ENCODE measurements at regions not wholly inside any gene's neighbourhood (a gene's known extent, or its start where the extent isn't known, plus 50 kb on each side); places are given as distances from the start of the nearest gene placed in this dataset.

- H3K9me3 ChIP-seq (ENCODE audit: control insufficient read depth, insufficient read depth, low read length) = peaks cover 3% of the 10 kb centered on the region
- ChIA-PET CTCF (no interaction called here), POLR2A (no interaction called here)
- H3K27me3 ChIP-seq (ENCODE audit: control insufficient read depth, insufficient read depth, low read length) = peaks cover 2% of the 10 kb centered on the region
- no peak overlapping the region for H3K4me3 ChIP-seq (ENCODE audit: low read depth, low read length)
- no peak for TF ChIP-seq CTCF (IDR thresholded peaks at IDR 0.05; ENCODE audit: low read depth, low read length)
- no peak overlapping the region for H3K27ac ChIP-seq (ENCODE audit: low read depth, low read length)
- no peak for DNase-seq (ENCODE audit: low read depth, low spot score)
Measured at GRCh38 chr10:123269675-123270074, 115.5 kb downstream of the BUB3 start.

- H3K27me3 ChIP-seq (ENCODE audit: control insufficient read depth, insufficient read depth, low read length) = peaks cover 3% of the 10 kb centered on the region
- CTCF ChIA-PET = no interaction called here
- no peak overlapping the region for H3K27ac ChIP-seq (ENCODE audit: low read depth, low read length)
- DNase-seq (ENCODE audit: low read depth, low spot score) = no peak
- no peak for TF ChIP-seq CTCF (IDR thresholded peaks at IDR 0.05; ENCODE audit: low read depth, low read length)
- POLR2A ChIA-PET = no interaction called here
- peaks cover 3% of the 10 kb centered on the region for H3K9me3 ChIP-seq (ENCODE audit: control insufficient read depth, insufficient read depth, low read length)
- no peak overlapping the region for H3K4me3 ChIP-seq (ENCODE audit: low read depth, low read length)
Measured at GRCh38 chr10:123270221-123270620, 116.0 kb downstream of the BUB3 start.

- Histone ChIP-seq H3K4me3 (ENCODE audit: low read depth, low read length) (no peak overlapping the region), H3K27ac (ENCODE audit: low read depth, low read length) (no peak overlapping the region), H3K27me3 (ENCODE audit: control insufficient read depth, insufficient read depth, low read length) (peaks cover 3% of the 10 kb centered on the region), H3K9me3 (ENCODE audit: control insufficient read depth, insufficient read depth, low read length) (peaks cover 3% of the 10 kb centered on the region)
- no peak for TF ChIP-seq CTCF (IDR thresholded peaks at IDR 0.05; ENCODE audit: low read depth, low read length)
- DNase-seq (ENCODE audit: low read depth, low spot score) = no peak
- ChIA-PET CTCF (no interaction called here), POLR2A (no interaction called here)
Measured at GRCh38 chr10:123270806-123271205, 116.6 kb downstream of the BUB3 start.

- TF ChIP-seq CTCF (IDR thresholded peaks at IDR 0.05; ENCODE audit: low read depth, low read length) = no peak; the same call in 1 of the 2 replicates
- Histone ChIP-seq H3K27ac (ENCODE audit: low read depth, low read length) (no peak overlapping the region), H3K27me3 (ENCODE audit: control insufficient read depth, insufficient read depth, low read length) (peaks cover 3% of the 10 kb centered on the region), H3K4me3 (ENCODE audit: low read depth, low read length) (no peak overlapping the region), H3K9me3 (ENCODE audit: control insufficient read depth, insufficient read depth, low read length) (peaks cover 7% of the 10 kb centered on the region)
- ChIA-PET CTCF (no interaction called here), POLR2A (no interaction called here)
- no peak for DNase-seq (ENCODE audit: low read depth, low spot score)
Measured at GRCh38 chr10:123272171-123272570, 118.0 kb downstream of the BUB3 start.

GRCh38 chr10:123274306-123275135 is 120.3 kb downstream of the BUB3 start:
- POLR2A ChIA-PET = no interaction called here
- CTCF ChIA-PET = interaction anchor here (0.6 kb wide), 1 partner anchor 253 kb away, joined by 3 read pairs; no protein-coding TSS in a partner anchor
- peaks cover 4% of the 10 kb centered on the region; the same call in 1 of the 2 replicates for H3K9me3 ChIP-seq (ENCODE audit: control insufficient read depth, insufficient read depth, low read length)
- TF ChIP-seq CTCF (IDR thresholded peaks at IDR 0.05; ENCODE audit: low read depth, low read length) = no peak
- H3K27ac ChIP-seq (ENCODE audit: low read depth, low read length) = no peak overlapping the region
- H3K4me3 ChIP-seq (ENCODE audit: low read depth, low read length) = no peak overlapping the region
- DNase-seq (ENCODE audit: low read depth, low spot score) = no peak
- peaks cover 3% of the 10 kb centered on the region for H3K27me3 ChIP-seq (ENCODE audit: control insufficient read depth, insufficient read depth, low read length)

All from AG04450 (cell line).